ENCODE measurements at regions not wholly inside any gene's neighbourhood (a gene's known extent, or its start where the extent isn't known, plus 50 kb on each side); places are given as distances from the start of the nearest gene placed in this dataset.

DNA sequence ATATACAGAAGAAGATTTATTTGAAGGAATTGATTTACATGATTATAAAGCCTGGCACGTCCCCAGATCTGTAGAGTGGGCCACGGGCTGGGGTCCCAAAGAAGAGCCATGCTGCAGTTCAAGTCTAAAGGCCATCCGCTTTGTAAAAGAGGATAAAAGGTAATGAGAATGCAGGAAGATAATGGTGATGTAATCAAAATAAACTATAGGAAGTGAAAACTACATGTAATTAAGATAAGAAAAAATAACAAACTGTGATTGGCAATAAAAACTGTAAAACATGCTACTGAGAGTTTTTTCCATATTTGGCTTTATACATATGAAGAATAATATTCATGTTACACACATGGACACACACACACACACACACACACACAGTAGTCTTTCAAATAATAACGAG is 59.0 kb upstream of the TMEFF2 start:
- no peaks in the 10 kb centered on the region for H4K20me1 ChIP-seq (replicated peaks in 1 of 2; ENCODE audit: control insufficient read depth in 1 of 2, insufficient read depth in 2 of 2, low read length in 2 of 2)
- TF ChIP-seq SIX5 (IDR thresholded peaks at IDR 0.05; ENCODE audit: low read depth, low read length): no peak
- no peak for TF ChIP-seq EP300 (IDR thresholded peaks at IDR 0.05; ENCODE audit: borderline replicate concordance in 1 of 2, low read depth in 2 of 2, low read length in 2 of 2)
- no peak for TF ChIP-seq TEAD4 (IDR thresholded peaks at IDR 0.05; ENCODE audit: low read depth, low read length)
- TF ChIP-seq, protein P1, sequence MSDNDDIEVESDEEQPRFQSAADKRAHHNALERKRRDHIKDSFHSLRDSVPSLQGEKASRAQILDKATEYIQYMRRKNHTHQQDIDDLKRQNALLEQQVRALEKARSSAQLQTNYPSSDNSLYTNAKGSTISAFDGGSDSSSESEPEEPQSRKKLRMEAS (IDR thresholded peaks at IDR 0.05): no peak
- TF ChIP-seq EZH2 (IDR thresholded peaks at IDR 0.05; ENCODE audit: low read depth, low read length, severe bottlenecking): no peak
- TF ChIP-seq, protein P2, sequence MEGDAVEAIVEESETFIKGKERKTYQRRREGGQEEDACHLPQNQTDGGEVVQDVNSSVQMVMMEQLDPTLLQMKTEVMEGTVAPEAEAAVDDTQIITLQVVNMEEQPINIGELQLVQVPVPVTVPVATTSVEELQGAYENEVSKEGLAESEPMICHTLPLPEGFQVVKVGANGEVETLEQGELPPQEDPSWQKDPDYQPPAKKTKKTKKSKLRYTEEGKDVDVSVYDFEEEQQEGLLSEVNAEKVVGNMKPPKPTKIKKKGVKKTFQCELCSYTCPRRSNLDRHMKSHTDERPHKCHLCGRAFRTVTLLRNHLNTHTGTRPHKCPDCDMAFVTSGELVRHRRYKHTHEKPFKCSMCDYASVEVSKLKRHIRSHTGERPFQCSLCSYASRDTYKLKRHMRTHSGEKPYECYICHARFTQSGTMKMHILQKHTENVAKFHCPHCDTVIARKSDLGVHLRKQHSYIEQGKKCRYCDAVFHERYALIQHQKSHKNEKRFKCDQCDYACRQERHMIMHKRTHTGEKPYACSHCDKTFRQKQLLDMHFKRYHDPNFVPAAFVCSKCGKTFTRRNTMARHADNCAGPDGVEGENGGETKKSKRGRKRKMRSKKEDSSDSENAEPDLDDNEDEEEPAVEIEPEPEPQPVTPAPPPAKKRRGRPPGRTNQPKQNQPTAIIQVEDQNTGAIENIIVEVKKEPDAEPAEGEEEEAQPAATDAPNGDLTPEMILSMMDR (IDR thresholded peaks at IDR 0.05; ENCODE audit: control extremely low read depth in 1 of 3, insufficient read depth in 1 of 3, low read depth in 1 of 3, low read length in 3 of 3): no peak
- TF ChIP-seq ZNF274 (IDR thresholded peaks at IDR 0.05; ENCODE audit: borderline replicate concordance, extremely low read depth, low read length): no peak
- TF ChIP-seq POLR2AphosphoS5 (IDR thresholded peaks at IDR 0.05; ENCODE audit: low read depth, low read length): no peak
- no peak for TF ChIP-seq BCL11A (IDR thresholded peaks at IDR 0.05; ENCODE audit: low read depth in 2 of 2, low read length in 2 of 2)
- TF ChIP-seq, protein P3, sequence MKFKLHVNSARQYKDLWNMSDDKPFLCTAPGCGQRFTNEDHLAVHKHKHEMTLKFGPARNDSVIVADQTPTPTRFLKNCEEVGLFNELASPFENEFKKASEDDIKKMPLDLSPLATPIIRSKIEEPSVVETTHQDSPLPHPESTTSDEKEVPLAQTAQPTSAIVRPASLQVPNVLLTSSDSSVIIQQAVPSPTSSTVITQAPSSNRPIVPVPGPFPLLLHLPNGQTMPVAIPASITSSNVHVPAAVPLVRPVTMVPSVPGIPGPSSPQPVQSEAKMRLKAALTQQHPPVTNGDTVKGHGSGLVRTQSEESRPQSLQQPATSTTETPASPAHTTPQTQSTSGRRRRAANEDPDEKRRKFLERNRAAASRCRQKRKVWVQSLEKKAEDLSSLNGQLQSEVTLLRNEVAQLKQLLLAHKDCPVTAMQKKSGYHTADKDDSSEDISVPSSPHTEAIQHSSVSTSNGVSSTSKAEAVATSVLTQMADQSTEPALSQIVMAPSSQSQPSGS (IDR thresholded peaks at IDR 0.05; ENCODE audit: low read length): no peak
- no peak for TF ChIP-seq CEBPB (IDR thresholded peaks at IDR 0.05; ENCODE audit: low read depth, low read length)

More for the DNA sequence above, 59.0 kb upstream of the TMEFF2 start:
- Histone ChIP-seq H2AFZ (ENCODE audit: low read length) (no peak overlapping the region), H4K5ac (ENCODE audit: insufficient read length, low read depth, low read length) (no peak overlapping the region), H3K27ac (ENCODE audit: low read depth, low read length) (no peak overlapping the region), H3K36me3 (ENCODE audit: control insufficient read depth in 2 of 4, insufficient read depth in 4 of 4, low read length in 3 of 4) (no peaks in the 10 kb centered on the region), H3K4me2 (ENCODE audit: insufficient read depth in 1 of 2, low read depth in 2 of 2, low read length in 2 of 2) (no peak overlapping the region), H3K4ac (replicated peaks; ENCODE audit: insufficient read length, low read depth, low read length) (no peak overlapping the region), H3K4me3 (ENCODE audit: extremely low read depth in 1 of 4, insufficient read depth in 2 of 4, low read depth in 3 of 4, low read length in 4 of 4) (no peak overlapping the region), H2BK20ac (ENCODE audit: low read length) (no peak overlapping the region), H2AK5ac (ENCODE audit: low read depth, low read length) (no peak overlapping the region), H4K91ac (replicated peaks; ENCODE audit: insufficient read length, low read length) (no peak overlapping the region), H2BK15ac (ENCODE audit: low read length) (no peak overlapping the region), H3K79me2 (ENCODE audit: control insufficient read depth in 1 of 2, insufficient read depth in 2 of 2, low read length in 2 of 2) (no peaks in the 10 kb centered on the region), H3K27me3 (replicated peaks in 1 of 4; ENCODE audit: control insufficient read depth in 3 of 4, extremely low read depth in 1 of 4, insufficient read depth in 3 of 4, low read length in 3 of 4) (no peaks in the 10 kb centered on the region), H3K9ac (replicated peaks in 1 of 4; ENCODE audit: extremely low read depth in 1 of 4, low read depth in 3 of 4, low read length in 3 of 4) (no peak overlapping the region), H3K79me1 (ENCODE audit: low read depth, low read length) (no peaks in the 10 kb centered on the region), H2BK12ac (ENCODE audit: low read depth, low read length) (no peak overlapping the region), H2BK120ac (replicated peaks; ENCODE audit: low read depth, low read length) (no peak overlapping the region), H3K23me2 (ENCODE audit: low read depth, low read length) (no peaks in the 10 kb centered on the region), H4K8ac (ENCODE audit: extremely low read depth, insufficient read depth, low read length) (no peak overlapping the region), H3K14ac (ENCODE audit: insufficient read length) (no peak overlapping the region), H3K23ac (ENCODE audit: insufficient read length) (no peak overlapping the region), H2BK5ac (ENCODE audit: low read depth, low read length) (no peak overlapping the region), H3K18ac (ENCODE audit: extremely low read depth, low read length) (no peak overlapping the region), H3K4me1 (replicated peaks in 1 of 4; ENCODE audit: control insufficient read depth in 3 of 4, insufficient read depth in 4 of 4, low read length in 3 of 4) (no peaks in the 10 kb centered on the region), H3K56ac (replicated peaks; ENCODE audit: insufficient read length, low read depth, low read length) (no peak overlapping the region), H3K9me3 (ENCODE audit: insufficient read depth in 2 of 2, low read depth in 1 of 2, low read length in 1 of 2) (no peaks in the 10 kb centered on the region)
- CTCF ChIA-PET (ENCODE audit: partially characterized antibody): no interaction called here
- DNase-seq (ENCODE audit: low read depth in 1 of 2, low spot score in 2 of 2): no peak
- POLR2A ChIA-PET (ENCODE audit: partially characterized antibody): no interaction called here
- WGBS, 2 experiments (ENCODE audit: extremely low coverage in 1 of 2, insufficient coverage in 1 of 2, insufficient read length in 1 of 2, insufficient replicate concordance in 2 of 2, low coverage in 1 of 2, low lambda C conversion rate in 2 of 2, missing lambda C conversion rate in 1 of 2): 89% methylated on average over 4 of the region's 4 CpGs; no CpG with 5 or more reads in 1 of the 2 experiments
- no peak for FAIRE-seq
